Stimulated activated CD8-positive, alpha-beta memory T cell treated with anti-CD3 and anti-CD28 coated beads, Interleukin-4, amount 100 ng/mL, for 24 hours (primary cell): ENCODE measurements at regions not wholly inside any gene's neighbourhood (a gene's known extent, or its start where the extent isn't known, plus 50 kb on each side); places are given as distances from the start of the nearest gene placed in this dataset.
A peak's percentile ranks its signal among the peaks of the same experiment; 100 is the strongest.

Experiments
- DNase-seq: peaks from one replicate; pipeline ENCODE4 v3.0.0-alpha.2; 2020; ENCODE audit warnings: low read depth

DNA sequence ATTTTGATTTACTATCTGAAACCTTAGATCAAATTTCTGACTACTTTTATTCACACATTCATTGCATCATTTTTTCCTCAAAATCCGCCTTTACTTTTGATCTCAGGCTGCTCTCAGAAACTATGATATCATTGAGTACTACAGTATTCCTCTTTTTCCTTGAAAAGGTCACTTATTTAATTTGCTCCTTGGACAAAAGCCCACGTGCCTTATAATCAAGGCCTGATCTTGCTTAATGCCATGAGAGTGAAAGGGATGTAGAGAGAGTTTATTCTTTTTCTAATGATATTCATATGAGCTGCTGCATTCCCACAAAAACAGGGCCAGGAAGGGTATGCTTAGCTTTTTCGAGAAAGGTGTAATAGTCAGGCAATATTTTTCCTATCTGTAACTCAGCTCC, 327.0 kb downstream of the ETS1 start:
- DNase-seq: no peak

DNA sequence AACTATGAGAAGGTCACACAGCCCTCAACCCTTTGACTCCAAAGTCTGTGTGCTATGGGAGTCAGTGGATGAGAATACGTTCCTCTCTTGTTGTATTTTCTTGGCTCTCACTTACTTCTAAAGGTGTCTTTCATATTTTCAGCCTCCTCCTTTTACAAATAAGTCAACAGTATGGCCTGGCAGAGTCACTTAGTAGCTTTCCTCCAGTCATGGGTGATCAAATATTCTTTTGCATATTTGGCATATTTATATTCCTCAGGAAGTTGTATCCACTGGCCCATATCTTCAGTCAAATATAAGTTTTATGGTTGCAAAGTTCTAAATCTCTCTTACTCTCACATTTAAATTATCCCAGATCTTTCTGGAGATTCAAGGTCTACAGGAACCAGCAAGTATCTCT, 327.5 kb downstream of the ETS1 start:
- no peak for DNase-seq

DNA sequence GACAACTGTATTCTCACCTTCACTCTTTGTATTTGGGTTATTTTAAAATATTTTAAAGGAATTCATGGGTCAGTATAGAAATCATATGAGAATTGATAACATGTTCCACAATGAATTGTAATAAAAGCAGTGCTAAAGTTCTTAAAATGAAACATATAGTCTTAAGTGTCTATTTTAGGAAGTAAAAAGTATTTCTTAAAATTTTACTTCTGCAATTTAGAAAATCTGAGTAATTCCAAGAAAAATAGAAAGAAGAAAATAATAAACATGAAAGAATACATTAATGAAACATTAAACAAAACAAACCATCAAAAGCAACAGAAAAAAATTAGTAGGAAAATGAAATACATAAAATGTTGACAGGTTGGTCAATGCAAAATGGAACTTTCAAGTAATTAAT, 332.4 kb downstream of the ETS1 start:
- DNase-seq: no peak

DNA sequence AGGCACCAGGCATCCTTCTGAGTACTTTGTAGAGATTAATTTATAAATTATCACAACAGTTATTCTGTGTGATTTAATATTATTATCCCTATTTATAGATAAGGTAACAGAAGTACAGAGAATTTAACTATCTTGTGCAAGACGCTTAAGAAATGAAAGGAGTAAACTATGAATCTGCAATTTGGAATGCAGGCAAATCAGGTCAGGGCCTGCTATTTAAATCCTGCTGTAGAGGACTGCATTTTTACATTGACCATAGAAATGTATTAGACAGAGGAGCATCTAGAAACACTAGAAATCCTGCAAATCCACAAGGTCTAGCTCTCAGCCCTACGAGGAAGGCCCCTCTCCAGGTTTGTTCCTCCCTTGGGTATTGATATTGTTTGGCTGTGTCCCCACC, 336.2 kb downstream of the ETS1 start:
- DNase-seq: no peak

DNA sequence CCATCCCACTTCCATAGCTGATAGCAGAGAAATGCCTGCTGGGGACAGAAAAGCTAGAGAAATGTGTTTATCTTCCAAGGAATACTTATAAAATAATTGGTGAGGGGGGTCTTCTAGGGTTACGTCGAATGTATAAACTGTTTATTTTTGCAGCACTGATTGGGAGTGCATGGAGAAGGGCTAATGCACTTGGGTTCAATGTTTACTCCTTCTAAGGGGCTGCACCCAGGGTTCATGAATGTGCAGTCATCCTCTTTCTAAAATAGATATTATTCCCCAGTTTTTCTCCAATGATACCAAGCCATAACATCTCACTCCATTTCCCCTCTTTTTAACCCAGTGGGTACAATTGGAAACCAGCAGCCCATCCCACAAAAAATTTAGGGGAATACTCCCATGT, 336.9 kb downstream of the ETS1 start:
- DNase-seq: no peak

DNA sequence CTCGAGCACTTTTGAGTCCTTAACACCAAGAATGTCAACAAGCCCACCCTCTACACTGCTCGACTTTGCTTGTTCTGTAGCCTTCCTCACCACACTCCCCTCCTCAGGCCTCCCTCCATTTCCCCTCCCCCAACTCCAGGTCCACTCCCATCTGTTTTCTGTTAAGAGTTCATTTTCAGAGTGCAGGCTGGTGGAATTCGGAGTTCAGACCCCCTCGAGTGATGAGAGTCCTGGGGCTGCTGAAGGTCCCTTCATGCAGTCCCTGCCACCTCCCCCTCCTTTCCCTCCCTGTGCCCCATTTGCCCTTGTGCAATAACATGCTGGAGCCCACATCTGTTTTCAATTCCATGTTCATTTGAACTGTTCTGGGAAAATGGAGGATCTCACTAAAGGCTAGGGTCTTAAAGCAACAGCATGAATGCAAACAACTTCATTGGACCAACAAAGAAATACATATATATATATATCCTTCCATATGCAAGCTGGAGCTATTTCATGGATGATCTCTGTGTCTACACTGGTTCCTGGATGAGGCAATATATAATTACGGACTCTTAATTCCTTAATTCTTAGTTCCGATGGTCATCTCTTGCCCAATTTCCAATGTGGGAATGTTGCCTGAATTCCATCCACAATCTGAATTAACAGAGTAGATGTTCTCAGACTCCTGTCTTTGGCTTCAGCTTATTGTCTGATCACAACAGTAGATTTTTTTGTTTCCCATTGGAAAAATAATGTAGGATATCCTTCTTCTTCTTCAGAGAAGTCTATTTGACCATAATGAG, 340.4 kb downstream of the ETS1 start:
- DNase-seq: no peak

DNA sequence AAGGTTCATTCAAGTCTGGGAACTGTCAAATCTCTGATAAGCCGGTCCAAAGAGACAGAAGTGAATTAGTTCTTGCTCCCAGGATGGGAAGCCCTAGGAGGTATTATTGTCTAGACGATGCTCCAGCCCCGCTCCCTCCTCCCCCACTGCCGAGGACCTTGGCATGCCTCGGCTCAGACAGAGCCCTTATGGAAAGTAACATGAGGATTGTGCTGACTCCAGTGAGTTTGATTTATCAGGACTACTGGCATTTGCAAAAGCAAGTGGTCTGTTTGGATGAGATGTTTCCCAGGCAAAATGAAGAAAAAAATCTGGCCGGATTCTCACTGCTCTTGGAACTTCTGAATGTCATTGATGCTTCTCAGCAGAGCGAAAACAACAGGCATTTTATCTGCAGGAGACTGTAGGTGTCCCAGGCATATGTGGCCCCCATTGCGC, 341.0 kb downstream of the ETS1 start:
- no peak for DNase-seq

DNA sequence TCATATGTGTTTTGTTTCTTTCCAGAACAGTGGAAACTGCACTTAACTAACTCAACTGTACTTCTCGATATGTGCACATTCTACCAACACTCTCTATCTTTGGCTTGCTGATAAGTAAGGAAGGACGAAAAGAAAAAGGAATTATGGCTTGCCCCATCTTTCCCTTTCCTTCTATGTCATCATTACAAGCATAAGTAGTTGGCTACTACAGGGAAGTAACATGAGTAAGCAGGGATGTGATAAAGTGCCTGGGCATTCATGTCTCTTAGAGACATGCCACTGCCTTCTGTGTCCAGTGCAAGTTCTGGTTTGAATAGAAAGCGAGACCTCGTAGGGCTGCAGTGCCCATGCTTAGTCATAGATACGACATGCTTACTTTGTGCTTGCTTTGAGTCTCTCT, 342.5 kb downstream of the ETS1 start:
- DNase-seq: no peak

DNA sequence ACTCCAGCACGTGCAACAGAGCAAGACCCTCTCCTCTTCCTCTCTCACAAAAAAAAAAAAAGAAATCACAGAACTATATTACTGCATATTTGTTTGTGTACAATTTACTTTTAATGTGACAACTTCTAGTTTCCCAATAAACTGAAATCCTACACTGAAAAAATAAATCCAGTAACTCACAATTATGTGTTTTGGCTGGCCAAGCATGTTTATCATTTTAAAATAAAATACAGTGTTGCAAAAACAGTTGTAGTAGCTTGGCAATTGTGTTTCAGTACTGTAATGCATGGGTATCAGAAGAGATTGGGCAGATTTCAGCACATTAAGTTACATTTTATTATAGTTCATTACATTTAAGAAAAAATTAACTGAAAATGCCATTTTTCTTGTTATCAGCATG, 344.9 kb downstream of the ETS1 start:
- DNase-seq: no peak

DNA sequence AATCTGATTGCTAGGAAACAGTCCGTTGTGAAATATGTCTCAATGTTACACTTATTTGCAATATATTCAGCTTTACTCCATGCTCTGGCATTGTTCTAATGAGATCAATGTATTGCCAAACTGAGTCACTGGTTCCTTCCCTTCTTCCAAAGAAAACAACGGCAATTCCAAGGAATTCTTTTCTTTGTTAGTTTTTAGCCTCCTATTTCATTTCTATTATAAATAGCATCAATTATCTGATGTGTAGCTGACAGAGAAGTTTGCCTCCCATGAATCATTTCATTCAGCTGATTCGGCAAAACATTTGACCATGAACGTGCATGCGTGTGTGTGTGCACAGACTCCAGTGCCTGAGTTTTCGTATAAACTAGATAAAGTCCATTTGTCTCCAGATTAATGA, 346.8 kb downstream of the ETS1 start:
- no peak for DNase-seq

DNA sequence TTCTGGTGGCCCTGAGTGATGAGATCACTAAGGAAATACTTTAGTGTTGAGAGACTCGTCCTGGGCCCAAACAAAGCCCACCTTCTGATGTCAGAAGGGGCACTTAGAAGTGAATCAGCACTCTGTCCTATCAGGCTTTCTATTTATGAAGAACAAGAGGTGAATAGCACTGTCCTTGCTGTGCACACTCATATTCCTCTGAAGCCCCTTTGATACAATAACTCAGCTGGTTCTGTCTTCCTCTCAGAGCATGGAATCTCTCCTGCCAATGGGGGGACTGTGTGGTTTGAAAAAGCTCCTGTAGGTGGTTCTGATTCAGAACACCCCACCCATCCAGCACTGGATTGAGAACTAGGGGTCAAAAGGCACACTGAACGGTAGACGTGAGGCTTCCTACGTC, 348.1 kb downstream of the ETS1 start:
- no peak for DNase-seq

DNA sequence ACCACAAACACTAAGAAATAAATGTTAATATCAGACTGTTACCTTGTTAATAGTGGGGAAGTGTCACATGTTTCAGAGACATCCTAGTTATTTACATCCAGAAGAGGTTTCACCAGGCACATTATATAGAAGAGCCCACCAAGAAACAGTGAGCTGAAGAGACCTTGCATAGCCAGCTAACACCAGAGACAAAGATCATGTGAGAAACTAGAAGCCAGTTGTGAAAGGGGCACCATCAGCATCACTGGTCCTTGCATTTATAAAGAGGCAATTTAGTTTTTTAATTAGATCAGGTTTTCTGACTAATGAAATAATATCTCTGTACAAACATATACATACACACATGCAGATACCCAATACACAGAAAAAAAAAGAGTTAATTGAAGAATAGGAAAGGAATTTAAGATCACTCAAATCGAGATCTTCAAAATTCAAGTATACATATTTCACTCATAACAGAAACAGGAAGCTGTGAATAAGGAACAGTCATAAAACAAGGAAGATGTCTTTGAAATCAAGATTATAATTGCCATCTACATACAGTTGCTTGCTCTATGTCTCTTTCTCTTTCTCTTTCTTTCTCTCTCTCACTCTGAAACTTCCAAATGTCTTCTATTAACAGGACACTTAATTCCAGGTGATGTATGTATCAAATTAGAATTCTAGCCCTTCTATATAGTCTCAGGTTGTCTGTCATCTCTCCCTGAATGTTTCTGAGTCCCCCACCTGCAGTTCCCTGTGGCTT, 348.7 kb downstream of the ETS1 start:
- no peak for DNase-seq

DNA sequence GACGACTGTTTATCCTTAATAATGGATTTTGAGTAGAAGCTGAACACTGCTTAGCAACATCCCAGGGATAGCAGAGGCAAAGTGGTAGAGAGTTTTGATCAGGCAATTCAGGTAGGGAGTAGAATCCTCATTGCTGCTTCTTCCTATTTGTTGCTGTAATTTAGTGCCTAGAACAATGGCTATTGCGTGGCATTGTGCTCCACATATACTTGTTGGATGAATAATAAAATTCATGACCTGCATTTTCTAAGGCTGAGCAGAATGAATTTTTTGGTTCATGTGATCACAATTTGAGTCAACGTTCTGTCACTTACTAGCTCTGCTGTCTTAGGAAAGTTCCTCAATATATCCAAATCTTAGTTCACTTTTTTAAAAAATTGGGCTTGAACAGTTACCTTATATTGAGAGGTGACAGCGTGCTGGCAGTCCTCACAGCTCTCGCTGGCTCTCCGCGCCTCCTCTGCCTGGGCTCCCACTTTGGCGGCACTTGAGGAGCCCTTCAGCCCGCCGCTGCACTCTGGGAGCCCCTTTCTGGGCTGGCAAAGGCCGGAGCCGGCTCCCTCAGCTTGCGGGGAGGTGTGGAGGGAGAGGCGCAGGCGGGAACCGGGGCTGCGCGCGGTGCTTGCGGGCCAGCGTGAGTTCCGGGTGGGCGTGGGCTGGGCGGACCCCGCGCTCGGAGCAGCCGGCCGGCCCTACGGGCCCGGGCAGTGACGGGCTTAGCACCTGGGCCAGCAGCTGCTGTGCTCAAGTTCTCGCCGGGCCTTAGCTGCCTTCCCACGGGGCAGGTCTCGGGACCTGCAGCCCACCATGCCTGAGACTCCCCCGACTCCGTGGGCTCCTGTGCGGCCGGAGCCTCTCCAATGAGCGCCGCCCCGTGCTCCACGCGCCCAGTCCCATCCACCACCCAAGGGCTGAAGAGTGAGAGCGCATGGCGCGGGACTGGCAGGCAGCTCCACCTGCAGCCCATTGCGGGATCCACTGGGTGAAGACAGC, 350.6 kb downstream of the ETS1 start:
- DNase-seq: no peak

DNA sequence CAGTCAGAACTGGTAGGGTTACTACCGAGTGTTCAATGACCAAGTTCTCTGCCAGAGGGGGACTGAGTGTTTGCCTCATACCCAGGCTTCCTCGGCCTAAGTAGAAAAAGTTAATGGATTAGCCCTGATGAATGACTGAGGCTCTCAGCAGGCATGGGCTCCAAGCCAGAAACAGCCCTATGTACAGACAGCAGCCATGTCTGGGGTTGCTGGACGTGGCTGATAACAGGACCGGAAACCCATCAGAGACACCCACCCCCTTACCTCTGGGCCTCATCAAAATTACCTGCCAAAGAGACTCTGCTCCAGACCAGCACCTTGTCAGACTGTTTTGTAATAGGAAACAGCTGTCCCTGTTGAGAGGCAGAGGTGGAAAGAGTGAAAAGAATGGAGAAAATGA, 351.4 kb downstream of the ETS1 start:
- DNase-seq: no peak

DNA sequence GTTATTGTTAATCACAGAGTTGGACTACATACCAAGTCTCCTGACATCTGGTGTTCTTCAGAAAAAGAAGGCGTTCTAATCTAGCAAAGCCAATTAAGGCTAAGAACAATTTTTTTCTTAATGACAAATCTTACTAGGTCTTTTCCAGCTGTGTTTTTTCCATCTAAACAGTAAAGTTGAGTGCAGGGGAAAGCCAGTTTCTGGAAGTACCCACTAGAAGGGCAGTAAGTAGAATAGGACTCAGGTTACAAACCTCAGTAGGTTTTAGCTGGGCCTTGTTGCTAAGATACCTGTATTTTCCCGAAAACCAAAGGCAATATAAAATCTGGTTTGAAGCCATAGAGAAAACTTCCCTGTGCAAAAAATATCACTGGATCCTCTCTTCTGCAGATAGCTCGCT, 351.9 kb downstream of the ETS1 start:
- DNase-seq: no peak

DNA sequence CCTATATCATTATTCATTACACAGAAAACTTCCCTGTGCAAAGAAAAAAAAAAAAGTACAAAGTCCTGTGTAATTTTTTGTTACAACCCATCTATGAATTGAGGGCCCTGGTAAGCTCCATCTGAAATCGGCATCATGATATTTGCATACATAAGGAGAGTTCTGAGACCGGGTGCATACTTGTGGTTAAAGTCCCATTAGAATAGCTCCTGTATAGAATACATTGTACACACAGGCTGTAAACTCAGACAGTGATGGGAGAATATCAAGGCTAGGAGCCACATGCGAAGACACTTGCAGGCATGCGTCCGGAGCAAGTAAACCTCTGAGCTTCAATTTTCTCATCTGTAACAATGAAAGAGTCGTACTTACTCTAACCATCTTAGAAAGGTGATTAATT, 353.2 kb downstream of the ETS1 start:
- DNase-seq: no peak

DNA sequence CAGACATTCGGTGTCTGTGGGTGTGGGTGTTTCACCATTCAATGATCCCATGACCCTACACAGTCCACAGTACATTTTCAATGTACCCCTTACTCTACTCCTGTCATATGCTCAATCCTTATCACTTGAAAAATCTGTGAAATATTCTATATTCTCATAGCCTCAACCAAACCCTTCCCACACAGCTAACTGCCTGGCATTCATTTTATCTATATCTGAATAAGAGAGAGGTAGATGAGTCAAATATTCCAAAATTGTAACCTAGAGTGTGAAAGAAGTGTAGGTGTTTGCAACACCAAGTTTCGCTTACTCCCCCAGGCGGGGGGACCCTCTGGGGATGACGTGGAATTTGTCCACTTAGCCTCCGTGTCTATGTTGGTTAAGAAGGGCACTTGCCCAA, 354.8 kb downstream of the ETS1 start:
- DNase-seq: peak; percentile 39

DNA sequence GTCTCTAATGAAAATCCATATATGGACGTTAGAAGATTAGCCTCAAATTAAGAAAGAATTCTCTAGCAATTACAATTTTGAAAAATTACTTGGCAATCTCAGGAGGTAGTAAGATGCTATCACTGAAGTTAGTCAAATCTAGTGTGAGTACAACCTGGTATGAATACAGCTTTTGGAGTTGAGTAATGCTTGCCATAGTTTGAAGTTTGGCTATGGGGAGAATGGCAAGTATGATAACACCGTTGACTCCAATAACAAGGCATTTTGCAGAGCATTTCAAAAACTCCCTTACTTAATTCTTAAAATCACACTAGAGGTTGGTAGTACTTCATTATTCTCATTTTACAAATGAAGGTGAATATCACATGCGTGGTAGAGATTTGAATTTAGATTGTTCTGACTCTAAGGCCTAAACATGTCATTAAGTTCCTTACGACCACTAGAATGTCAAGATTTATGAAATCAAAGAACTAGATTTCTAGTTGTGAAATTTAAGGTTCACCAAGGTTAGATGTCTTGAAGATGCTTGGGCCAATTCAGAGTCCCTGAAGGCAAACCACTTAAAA, 355.4 kb downstream of the ETS1 start:
- no peak for DNase-seq

DNA sequence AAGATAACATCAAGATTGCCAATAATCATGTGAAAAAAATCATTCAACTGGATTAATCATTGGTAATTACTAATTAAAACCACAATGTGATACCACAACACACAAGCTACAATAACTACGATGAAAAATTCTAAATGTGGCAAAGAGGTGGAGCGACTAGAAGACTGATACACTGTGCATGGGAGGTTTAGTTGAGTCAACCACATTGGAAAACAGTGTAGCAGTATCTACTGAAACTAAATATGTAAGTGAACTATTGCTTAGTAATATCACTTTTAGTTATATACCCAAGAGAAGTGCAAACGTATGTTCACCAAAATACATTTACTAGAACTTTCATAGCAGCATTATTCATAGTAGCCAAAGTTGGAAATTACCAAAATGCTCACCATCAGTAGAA, 359.9 kb downstream of the ETS1 start:
- DNase-seq: no peak

DNA sequence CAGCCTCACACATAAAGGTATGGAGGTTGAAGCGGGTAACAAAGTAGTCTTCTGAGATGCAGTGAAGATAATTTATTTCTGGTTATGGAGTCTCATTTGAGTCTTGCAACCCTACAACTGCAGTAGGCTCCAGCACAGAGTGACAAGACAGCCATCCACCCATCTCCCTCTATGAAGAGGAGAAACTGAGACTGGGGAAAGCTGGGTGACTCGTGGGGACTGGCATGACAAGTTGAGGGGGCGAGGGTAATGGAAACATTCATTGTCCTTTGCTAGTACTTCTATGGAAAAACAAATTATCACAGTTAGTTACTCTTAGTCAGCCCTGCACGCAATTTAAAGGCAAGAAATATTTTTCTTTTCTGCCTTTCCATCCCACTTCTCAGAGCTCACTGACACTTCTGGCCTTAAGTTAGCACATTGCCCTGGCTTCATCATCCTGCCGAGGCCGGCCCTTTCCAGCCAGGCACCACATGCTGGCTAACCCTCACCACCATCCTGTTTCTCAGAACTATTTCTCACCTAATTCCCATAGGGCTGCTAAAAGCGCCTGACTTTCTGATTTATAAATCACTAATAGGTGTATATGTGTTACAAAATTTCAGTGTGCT, 361.1 kb downstream of the ETS1 start:
- DNase-seq: no peak

DNA sequence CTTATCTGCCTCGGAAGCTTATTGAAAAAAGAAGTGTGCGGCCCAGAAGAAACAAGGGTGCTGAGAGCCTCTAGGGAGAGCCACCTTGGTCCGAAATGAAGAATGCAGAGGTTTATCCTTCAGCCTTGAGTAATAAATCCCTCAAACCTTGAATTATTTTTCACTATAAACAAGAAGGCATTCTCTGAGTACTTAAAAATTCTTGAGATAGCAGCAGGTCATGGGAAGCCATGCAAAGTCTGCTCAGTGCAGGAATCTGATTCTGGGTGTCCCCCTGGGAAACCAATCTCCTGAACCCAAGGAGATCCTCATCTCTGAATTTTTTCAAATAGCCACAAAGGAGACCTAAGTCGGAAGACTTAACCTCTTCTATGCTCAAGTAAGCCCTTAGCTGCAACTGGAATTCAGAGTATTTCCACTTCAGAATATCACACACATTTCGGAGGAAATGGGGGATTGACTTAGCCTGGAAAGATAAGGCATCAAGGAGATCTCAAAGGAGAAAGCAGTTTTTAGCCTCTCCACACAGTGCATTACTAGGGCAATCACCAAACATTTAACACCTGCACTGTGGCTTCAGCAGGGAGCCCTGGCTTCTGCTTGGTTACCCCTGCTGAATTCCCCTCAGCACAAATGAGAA, 365.0 kb downstream of the ETS1 start:
- no peak for DNase-seq
